NCI-H774 (cell line): ENCODE measurements at regions not wholly inside any gene's neighbourhood (a gene's known extent, or its start where the extent isn't known, plus 50 kb on each side); places are given as distances from the start of the nearest gene placed in this dataset.
"Not testable (repeated sequence)": the region's sequence is repeated elsewhere in the genome, so short reads cannot be mapped to it uniquely, and the experiment has no call there.

ENCODE experiments used
- DNase-seq: peaks from one replicate; lab custom pipeline; 2025; lab: John Stamatoyannopoulos, UW

GRCh38 chr13:50229960-50230661 is 214.9 kb downstream of the KCNRG start:
- DNase-seq, result no peak

DNA sequence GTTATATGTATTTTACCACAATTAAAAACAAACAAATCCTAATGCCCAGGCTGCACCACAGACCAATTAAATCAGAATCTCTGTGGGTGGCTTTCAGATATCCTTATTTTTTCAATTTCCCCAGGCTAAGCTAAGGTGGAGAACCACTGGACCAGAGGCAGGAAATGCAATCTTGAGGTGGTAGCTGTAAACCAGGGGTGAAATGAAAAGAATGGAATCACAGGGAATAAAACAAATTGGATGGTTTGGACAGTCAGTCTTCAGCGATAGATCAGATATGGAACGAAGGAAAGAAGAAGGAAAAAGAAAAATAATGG is 215.4 kb downstream of the KCNRG start:
- no peak for DNase-seq

DNA sequence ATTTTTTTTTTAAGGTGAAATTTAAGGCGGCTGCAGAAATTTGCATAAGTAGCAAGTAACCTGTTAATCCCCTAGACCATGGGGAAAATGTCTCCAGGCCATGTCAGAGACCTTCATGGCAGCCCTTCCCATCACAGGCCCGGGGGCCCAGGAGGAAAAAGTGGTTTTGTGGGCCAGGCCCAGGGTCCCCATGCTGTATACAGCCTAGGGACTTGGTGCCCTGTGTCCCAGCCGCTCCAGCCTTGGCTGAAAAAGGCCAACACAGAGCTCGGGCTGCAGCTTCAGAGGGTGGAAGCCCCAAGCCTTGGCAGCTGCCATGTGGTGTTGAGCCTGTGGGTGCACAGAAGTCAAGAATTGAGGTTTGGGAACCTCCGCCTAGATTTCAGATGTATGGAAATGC is 218.3 kb downstream of the KCNRG start:
- DNase-seq, result not testable (repeated sequence)

DNA sequence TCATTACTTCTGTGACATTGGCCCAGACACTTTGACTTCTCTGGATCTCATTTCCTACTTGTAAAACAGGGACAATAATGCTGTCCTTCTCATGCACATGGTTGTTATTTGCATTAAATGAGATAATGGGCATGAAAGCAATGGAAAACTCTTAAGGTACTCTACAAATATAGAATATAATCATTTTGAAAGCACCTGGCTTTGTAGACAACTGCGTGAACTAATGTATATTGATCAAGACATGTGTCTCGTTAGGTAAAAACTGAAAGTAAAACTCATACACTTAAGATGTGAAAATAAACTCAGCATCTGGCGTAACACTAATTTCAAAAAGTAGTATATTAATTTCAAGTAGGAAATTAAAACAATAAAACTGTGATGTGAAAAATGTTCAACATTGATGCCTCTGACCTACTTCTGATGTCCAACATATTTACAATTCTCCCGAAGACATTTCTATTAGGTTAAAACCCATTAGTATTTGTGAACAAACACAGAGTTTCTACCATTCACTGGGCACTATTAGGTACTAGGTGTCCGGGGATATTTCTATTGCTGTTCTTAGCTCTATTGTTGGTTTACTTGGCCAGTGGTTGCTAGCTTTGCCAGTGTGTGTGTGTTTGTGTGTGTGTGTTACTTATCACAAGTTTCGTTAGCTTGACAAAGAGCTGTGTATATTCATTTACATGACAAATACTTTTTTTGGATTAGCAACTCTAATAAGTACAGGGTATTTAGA is 220.5 kb downstream of the KCNRG start:
- no peak for DNase-seq

- no peak for DNase-seq
Measured at GRCh38 chr13:50236898-50237318, 221.7 kb downstream of the KCNRG start.

- no peak for DNase-seq
Measured at GRCh38 chr13:50238922-50239321, 223.7 kb downstream of the KCNRG start.

DNA sequence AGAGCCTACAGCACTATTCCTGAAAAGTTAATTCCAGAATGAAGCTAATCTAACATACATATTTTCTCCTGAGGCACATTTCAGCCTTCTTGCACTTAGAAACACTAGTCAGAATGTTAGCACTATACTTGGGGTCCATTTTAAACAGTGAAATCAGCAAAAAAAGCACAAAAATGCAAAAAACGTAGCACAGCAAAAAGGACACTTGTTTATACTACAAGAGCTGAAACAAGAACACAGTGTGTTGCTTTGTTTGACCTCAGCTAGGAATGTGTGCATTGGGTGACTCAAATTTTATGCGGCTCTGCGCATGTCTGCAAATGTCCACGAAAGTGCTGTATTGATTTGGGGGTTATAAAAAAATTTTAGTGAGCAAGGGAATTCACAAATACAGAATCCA is 226.2 kb downstream of the KCNRG start:
- no peak for DNase-seq

DNA sequence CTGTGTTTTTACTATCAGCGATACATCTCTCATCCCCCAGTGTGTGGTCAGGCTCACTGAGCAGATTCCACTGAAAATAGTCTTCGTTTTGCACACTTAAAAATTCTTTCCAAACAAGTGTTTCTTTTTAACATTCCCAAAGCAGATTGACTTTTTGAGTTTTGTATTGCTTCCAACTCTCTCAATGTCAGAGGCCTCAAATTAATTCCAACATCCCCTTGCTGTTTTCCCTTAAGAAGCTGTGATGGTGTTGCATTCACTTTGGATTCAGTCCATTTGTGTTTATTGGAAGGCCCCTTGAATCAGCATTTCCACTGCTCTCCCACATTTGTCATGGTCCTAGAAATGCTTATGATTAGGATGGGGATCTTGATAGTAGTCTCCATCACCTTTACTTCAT is 228.7 kb downstream of the KCNRG start:
- DNase-seq, result no peak

GRCh38 chr13:50244355-50244712 is 229.1 kb downstream of the KCNRG start:
- no peak for DNase-seq

GRCh38 chr13:50244713-50245574 is 229.7 kb downstream of the KCNRG start:
- no peak for DNase-seq

DNA sequence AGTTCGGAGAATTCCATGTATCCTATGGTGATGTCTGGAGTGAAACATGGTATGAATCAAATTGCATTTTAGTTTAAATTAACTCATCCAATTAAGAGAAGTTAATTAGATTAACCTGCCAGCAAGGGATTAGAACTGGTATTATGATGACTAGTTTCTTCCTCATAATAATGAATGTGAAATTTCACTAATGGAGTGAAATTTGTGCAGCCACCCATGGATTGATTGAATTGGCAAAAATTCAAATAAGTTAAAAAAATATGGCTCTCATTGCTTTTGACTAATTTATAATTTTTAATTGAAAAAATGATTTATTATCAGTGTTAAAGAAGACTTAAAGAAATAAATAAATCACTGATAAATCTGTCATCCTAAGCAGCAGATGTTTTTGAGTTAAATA is 232.0 kb downstream of the KCNRG start:
- no peak for DNase-seq

DNA sequence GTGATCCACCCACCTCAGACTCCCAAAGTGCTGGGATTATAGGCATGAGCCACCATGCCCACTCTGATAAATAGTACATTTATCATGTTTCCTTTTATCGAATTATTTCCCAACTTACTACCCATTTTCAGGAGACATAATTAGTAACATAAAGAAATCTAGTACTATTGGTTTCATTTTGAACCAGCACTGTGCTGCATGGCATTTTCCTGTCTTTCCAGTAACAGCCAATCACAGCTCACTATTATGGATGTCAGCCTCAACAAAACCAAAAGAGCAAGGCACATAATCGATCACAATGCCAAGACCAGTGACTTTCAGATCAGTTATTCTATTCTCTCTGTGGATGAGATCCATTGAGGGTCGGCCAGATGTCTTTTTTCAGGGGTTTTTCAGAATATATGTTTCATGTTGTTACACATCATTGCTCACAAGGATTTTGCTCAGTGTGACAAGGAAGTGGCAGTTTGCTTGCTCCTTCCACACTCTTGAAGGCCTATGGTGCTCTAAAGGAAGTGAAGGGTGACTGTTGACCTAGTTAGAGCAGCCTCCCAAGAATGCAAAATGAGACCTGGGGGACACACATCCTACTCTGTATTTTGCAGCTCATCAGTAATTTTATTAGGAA is 233.4 kb downstream of the KCNRG start:
- DNase-seq, result no peak

DNA sequence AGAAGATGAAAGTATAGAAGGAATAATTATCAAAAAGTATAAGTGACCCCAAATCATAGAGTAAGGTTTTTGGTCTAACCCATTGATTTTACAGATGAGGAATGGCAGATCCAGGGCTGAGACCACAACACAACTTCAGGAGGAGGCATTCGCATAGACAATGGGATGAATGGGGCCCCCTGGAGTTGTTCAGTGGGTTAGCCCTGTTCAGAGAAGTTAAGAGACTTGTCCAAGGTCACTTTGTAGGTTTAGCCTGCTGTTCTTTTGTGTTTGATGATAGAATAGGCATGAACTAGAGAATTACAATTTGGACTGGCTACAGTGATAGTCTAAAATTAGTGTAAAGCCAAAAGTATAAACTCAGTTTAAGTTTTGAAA is 233.9 kb downstream of the KCNRG start:
- no peak for DNase-seq

DNA sequence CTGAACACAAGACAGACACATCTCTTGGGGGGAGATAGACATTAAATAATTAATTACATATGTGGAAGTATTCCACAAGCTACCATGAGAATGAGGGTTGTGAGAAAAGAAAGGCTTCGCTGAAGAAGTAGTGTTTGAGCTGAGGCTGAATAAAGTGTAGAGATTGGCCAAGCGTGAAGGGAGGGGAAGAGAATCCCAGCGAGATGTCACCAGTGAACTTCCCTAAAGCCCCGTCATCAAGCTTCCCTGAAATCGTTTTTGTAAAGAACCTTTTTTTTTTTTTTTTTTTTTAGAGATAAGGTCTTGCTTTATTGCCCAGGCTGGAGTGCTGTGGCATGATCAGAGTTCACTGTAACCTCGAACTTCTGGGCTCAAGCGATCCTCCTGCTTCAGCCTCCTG is 235.2 kb downstream of the KCNRG start:
- DNase-seq, result no peak

GRCh38 chr13:50255639-50256038 is 240.4 kb downstream of the KCNRG start:
- no peak for DNase-seq

GRCh38 chr13:50256536-50257321 is 241.5 kb downstream of the KCNRG start:
- not testable (repeated sequence) for DNase-seq

GRCh38 chr13:50257646-50258045 is 242.4 kb downstream of the KCNRG start:
- no peak for DNase-seq

DNA sequence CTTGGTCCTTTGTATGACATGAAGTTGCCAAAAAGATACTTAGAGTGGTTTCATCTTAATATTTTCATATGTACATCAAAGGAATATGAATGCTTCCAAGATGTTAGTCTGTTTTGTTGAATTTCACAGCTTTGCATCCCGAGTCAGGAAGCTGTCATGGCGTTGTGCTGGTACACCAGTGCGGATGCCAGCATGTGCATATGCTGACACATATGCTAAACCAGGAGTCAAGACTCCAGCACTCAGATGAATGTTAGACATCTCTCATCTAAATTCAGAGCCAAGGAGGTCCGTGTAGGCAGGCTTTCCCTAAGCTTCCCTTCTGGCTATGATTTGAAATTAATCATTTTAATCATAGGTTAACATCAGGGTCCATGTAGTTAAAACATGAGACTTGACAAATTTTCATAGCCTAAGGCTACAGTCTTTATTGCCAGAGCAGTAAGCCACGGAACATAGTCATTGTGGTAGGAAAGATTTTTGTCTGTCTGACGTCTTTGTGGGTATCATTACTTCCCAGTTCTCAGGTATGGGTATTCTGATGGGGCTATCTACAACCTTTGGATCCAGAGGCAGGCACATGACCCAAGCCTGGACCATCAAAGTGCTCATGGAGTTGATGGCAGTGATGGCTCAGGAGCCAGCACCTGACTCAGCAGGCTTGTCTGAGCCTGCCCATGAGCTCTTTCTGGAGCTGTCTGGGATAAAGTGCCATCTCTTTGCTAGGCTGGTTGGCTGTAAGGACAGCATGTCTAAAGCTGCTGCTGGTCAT is 246.1 kb downstream of the KCNRG start:
- DNase-seq, result no peak

- DNase-seq, result no peak
Measured at GRCh38 chr13:50267066-50267465, 251.8 kb downstream of the KCNRG start.

GRCh38 chr13:50267917-50268316 is 252.7 kb downstream of the KCNRG start:
- DNase-seq, result no peak

DNA sequence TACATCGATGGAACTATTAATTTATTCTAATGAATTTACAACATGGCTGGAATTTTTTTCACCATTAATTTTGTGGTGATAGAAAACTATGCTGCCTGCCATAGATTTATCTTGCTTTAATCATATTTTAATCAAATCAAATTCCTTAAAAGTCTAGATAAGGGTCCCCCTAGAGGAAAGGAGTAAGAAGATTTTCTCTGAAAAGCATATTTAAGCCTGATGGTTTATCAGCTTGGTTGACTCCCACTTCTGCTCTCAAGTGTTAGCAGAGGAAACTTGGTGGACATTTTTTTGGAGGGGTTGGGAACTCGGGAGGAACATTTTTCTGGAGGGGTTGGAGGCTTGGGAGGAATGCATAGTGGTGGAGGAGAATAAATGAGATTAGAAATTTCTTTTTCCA is 253.3 kb downstream of the KCNRG start:
- DNase-seq, result no peak
